HG03280 (cell line): ENCODE measurements at regions not wholly inside any gene's neighbourhood (a gene's known extent, or its start where the extent isn't known, plus 50 kb on each side); places are given as distances from the start of the nearest gene placed in this dataset.

ENCODE experiments used
- ATAC-seq: cut with Tn5 transposase; IDR thresholded peaks from one replicate; pipeline ENCODE4 v1.9.1; 2021; ENCODE audit warnings: mild to moderate bottlenecking, moderate library complexity; ENCODE audit not compliant: unreplicated experiment

- ATAC-seq, result no peak
Measured at GRCh38 chr9:118364266-118365106, 660.3 kb downstream of the TLR4 start.

GRCh38 chr9:118366228-118366627 lies 662.0 kb downstream of the TLR4 start:
- no peak for ATAC-seq

- ATAC-seq, result no peak
Measured at GRCh38 chr9:118367383-118367782, 663.2 kb downstream of the TLR4 start.

DNA sequence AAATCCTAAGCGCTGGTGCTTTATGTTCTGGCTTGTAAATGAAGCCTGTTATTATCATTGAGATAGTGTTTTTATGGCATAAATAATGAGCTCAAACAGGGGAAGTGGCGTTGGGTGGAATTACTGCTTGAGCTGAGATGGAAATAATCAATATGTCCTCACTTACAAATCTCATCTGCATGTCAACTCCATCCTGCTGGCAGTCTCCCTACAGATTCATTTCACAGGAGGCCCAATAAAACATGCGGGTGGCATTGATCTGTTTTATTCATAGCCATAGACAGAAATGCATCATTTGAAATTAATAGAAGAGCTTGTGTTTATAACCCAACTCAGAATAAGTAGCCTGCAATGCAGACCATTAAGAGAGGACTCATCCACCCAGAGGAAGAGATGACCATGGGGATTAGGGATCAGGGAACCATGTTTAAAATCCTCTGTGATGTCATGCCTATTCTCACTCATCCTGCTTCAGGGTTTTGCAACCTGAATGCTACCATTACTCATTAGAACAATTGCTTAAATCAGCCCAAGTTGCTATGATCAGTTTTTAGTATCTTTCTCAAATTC lies 680.4 kb downstream of the TLR4 start:
- ATAC-seq, result no peak

DNA sequence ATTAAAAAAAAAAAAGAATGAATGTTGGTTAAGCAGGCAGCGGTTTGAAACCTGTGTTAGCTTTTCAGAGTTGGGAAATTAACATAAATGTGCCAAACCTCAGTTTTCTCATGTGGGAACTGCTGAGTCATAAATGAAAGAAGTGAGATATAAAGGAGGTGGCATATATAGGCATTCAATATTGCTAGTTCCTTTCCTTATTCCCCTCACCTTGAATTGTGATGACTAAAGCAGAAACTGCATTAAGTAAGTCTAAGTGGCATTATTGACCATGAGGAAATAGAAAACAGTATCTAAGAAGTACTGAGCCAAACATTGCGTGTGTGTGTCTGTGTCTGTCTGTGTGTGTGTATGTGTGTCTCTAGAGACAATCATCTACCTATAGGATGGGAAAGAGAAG lies 691.2 kb downstream of the TLR4 start:
- ATAC-seq, result no peak

GRCh38 chr9:118401546-118401945 lies 697.3 kb downstream of the TLR4 start:
- ATAC-seq, result no peak

GRCh38 chr9:118414676-118415075 lies 710.5 kb downstream of the TLR4 start:
- no peak for ATAC-seq

DNA sequence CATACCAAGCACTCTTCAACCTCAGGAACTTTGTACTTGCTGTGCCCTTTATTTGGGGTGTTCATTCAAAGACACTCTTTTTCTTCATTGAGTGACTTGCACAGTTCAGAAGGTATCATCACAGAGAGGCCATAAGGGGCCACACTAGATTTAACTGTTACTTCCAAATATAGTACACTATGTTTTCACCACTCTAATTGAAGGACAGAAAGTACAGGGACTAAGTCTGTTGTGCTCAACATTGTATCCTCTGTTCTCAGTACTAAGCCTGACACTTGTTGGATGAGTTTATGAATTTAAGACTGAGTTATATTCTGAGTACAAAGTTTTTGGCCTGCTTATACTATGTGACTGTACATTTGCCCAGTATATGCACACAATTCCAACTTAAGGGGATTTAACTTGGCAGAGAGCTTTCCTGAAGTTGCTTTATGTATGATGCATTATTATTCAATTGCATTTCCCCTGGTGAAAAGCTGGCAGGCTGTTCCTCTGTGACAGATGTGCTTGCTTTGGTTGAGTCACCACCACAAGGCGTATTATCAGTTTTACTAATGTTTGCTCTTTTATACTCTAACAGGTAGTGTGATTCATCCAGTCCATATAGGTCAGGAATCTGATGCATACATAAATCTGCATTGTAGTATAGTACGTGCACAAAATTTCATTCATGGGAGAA lies 714.8 kb downstream of the TLR4 start:
- ATAC-seq, result no peak

- no peak for ATAC-seq
Measured at GRCh38 chr9:118419676-118420075, 715.5 kb downstream of the TLR4 start.

DNA sequence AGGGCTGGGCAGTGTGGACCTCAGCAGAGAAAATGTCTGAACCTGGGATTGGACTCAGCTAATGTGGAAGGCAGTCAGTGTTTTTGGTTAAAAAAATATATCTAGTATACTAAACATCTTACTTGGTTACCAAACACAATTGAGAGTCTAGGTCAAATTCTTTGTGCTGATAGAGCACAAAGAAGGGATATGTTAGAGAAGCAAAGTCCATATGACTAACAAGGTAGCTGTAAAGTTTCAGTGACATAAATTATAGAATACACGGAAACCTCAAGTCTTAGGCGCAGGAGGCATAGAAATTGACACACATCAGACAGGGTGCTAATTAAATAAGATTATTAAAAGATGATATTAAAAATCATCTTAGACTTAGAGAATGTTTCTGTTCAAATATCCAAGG lies 718.3 kb downstream of the TLR4 start:
- no peak for ATAC-seq

GRCh38 chr9:118423021-118423420 lies 718.8 kb downstream of the TLR4 start:
- ATAC-seq, result no peak

- no peak for ATAC-seq
Measured at GRCh38 chr9:118423721-118424120, 719.5 kb downstream of the TLR4 start.

DNA sequence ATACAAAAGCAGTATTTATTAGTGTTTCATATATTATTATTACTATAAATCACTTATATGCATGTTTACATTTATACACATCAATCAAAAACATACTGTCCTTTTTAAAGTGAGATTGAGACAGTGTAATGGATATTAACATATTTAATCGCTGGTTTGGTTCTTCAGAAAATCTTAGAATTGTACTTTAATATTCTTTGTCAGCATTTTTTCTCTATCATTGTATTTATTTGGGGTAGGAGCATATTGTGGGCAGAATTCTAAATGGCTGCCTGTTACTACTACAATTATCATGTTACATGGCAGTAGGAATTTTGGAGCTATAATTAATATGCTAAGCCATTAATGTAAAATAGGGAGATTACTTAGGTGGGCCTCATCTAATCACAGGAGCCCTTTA lies 722.6 kb downstream of the TLR4 start:
- ATAC-seq, result no peak

DNA sequence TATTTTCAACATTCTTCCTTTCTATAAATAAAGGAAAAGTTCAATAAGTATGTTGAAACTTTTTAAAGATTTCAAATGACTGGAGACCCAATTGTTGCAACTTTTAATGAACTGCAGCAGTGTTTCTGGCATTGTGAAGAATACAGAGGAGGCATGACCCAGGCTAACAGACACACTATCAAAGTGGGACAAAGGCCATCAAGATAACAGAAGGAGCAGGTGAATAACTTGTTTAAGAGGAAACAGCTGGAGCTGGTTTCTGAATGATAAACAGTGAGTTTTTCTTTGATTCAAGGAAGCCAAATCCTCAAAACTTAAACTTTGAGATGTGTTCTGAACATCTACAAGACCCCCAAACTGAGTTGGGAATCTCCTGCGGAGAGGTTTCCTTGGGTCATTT lies 734.6 kb downstream of the TLR4 start:
- no peak for ATAC-seq

- ATAC-seq, result no peak
Measured at GRCh38 chr9:118439441-118439840, 735.2 kb downstream of the TLR4 start.

DNA sequence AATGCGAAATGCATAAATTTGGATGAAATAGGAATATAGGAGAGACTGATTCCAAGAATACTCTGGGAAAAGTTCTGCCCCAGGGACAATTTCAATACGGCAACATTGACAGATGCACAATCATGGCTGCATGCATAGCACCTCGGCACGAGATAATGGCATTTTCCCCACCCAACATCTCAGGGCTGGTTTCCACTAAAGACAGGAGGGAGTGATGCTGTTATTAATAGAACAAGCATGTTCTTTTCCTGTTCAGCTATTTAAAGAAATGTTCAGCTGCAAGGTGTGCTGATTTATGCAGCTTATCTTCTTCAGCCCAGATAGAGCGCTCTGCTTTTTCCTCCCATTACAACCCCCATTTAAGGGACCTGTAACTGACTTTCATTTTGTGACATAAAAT lies 740.2 kb downstream of the TLR4 start:
- ATAC-seq, result no peak

DNA sequence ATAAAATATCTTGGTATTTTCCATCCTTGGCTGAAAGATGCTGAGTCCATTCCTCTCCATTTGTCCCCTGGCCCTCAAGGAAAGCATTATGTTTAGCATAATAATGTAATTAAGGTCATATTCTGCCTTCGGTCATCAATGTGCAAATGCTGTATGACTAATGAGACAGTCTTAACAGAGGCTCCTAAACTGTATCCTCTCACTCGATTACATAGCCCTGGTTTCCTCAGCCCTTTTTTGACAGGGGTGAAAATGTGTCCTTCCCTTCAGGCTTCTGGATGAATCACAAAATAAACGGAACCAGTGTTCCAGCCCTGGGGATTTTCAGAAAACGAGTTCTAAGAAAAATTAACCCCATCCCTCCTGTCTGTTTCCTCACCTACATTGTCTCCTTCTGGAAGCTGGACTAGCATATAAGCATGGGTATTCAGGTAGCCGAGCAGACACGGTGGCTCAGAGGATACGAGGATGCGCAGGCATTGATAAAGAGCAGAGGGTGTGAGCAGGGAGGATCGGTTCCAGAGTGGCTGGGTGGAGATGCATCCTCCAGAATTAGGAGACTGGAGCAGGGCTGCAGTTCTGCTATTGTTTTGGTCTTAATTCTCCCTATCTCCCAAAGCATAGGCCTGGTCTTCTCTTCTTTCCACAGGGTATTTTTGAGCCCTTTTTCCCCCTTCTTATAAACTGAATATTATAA lies 742.9 kb downstream of the TLR4 start:
- no peak for ATAC-seq

GRCh38 chr9:118449554-118449953 lies 745.4 kb downstream of the TLR4 start:
- no peak for ATAC-seq

DNA sequence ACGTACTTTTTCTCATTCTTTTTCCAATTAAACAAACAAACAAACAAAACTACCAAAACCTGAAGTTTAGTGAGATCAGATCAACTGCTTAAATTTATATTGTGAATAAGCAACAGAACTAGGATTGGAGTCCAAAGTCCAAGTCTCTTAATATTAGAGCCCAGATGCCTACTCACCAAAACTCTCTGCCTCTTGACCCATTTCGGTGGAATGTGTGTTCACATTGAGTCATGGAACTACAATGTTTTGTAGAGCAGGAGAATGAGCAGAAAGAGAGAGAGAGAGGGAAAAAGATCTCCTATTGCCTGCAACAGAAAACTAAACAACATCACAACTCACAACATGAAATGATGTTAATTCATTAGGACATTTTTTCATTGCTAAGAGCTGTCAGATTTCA lies 751.1 kb downstream of the TLR4 start:
- ATAC-seq, result no peak

DNA sequence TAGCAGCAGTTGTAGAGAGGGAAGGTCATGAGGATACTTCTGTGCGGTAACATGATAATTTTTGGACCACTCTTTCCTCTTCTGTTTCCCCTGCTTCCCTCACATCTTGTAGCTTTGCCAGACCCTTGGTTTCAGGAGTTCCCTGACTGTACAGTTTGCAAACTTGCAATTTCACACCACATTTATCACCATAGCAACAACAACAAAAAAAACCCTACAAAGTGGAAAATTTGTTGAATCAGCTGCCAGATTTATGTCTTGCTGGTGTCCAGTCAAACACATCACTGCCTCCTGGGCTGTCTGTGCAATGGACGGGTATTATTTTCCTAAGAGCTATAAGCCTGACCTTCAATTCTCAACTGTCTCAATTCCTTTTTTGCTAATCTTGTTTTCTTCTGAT lies 751.6 kb downstream of the TLR4 start:
- no peak for ATAC-seq

DNA sequence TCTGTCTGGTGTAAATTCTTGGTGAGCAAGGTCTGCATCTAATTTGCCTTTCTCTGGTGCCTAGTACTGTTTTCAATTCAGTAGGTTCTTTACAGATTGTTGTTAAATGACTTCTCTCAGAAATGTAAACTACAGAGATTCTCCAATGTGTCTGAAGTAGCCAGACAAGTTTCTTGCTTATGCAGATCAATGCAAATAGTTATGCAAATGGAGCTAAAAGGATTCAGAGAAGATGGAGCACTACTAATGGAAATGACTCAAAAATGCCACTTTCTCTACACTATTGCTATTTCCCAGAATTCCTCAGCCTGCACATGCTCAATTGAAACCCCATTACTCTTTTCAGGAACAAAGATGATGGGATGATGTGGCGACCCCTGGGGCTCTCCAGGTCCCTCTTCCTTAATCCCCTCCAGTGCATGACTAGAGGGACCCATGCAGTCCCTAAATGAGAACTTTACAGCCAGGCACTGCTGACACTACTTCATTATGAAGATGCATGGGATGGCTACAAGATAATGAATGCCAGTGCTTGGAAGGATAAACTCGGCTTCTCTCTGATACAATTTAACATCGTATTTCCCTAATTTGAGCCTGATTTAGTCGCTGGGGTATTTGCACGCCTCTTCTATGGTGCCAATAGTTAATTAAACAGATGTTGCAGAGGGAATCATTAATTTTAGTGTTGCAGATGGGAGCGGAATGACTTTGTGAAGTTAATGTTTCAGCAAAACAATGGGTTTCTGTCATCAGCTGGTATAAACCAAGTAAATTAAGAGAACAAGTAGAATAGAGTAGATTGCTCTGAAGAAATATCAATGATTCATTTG lies 753.2 kb downstream of the TLR4 start:
- ATAC-seq, result no peak
